H1 (cell line): ENCODE measurements at regions not wholly inside any gene's neighbourhood (a gene's known extent, or its start where the extent isn't known, plus 50 kb on each side); places are given as distances from the start of the nearest gene placed in this dataset.

Experiments used
- CTCF ChIA-PET: fragments of 300-600 bp; sonication (Branson Sonifier 250); formaldehyde crosslinking; loops from one replicate; lab custom pipeline; 2021; ENCODE audit not compliant: partially characterized antibody; lab: Charles Lee
- POLR2A ChIA-PET: fragments of 300-600 bp; sonication (Branson Sonifier 250); formaldehyde crosslinking; loops from one replicate; lab custom pipeline; 2021; ENCODE audit warnings: inconsistent platforms; ENCODE audit not compliant: partially characterized antibody; lab: Charles Lee
- DNase-seq, 2 experiments: peaks; one replicate each; pipeline versions ENCODE4 v3.0.0 to v3.0.0-alpha.2; 2010 to 2022; ENCODE audit warnings: low spot score in 2 of 2, low read depth in 1 of 2, mixed read lengths in 1 of 2
- FAIRE-seq: peaks from 2 replicates; lab custom pipeline; 2011; peaks lifted over from hg19 to GRCh38; lab: Jason Lieb, UNC
- H2AFZ ChIP-seq: 2 replicates; pipeline ENCODE4 v1.8.1; 2012; ENCODE audit warnings: low read length, inconsistent platforms
- H2AK5ac ChIP-seq: 2 replicates; pipeline ENCODE4 v1.6.1; 2013; ENCODE audit warnings: low read depth, low read length
- H2BK120ac ChIP-seq: replicated peaks from 2 replicates; pipeline ENCODE3; 2013; ENCODE audit warnings: low read depth, low read length, inconsistent platforms
- H2BK12ac ChIP-seq: 2 replicates; pipeline ENCODE4 v1.6.1; 2013; ENCODE audit warnings: low read depth, low read length
- H2BK15ac ChIP-seq: 2 replicates; pipeline ENCODE4 v1.6.1; 2013; ENCODE audit warnings: low read length
- H2BK20ac ChIP-seq: 2 replicates; pipeline ENCODE4 v1.6.1; 2013; ENCODE audit warnings: low read length
- H2BK5ac ChIP-seq: 2 replicates; pipeline ENCODE4 v1.6.1; 2013; ENCODE audit warnings: low read depth, low read length
- H3K14ac ChIP-seq: 2 replicates; pipeline ENCODE4 v1.6.1; 2013; ENCODE audit warnings: inconsistent platforms; ENCODE audit not compliant: insufficient read length
- H3K18ac ChIP-seq: 2 replicates; pipeline ENCODE4 v1.6.1; 2013; ENCODE audit warnings: low read length; ENCODE audit errors: extremely low read depth
- H3K23ac ChIP-seq: 2 replicates; pipeline ENCODE4 v1.6.1; 2013; ENCODE audit warnings: inconsistent platforms; ENCODE audit not compliant: insufficient read length
- H3K23me2 ChIP-seq: 2 replicates; pipeline ENCODE4 v1.6.1; 2013; ENCODE audit warnings: low read depth, low read length
- H3K27ac ChIP-seq: 2 replicates; pipeline ENCODE4 v1.6.1; 2011; ENCODE audit warnings: low read depth, low read length, inconsistent platforms
- H3K27me3 ChIP-seq, 4 experiments: replicated peaks in 1 of 4; 1 replicate in 1 of 4; 2 replicates in 3 of 4; pipeline versions ENCODE4 v1.6.1 to v1.8.1; 2011 to 2013; ENCODE audit warnings: low read length in 3 of 4, mild to moderate bottlenecking in 3 of 4, inconsistent platforms in 2 of 4, mixed read lengths in 2 of 4, moderate library complexity in 1 of 4; ENCODE audit not compliant: control insufficient read depth in 3 of 4, insufficient read depth in 3 of 4; ENCODE audit errors: extremely low read depth in 1 of 4
- H3K36me3 ChIP-seq, 4 experiments: 2 replicates each; pipeline versions ENCODE4 v1.6.1 to v1.8.1; 2011 to 2013; ENCODE audit warnings: mild to moderate bottlenecking in 4 of 4, low read length in 3 of 4, moderate library complexity in 2 of 4, control low read depth in 1 of 4, inconsistent platforms in 1 of 4; ENCODE audit not compliant: insufficient read depth in 4 of 4, control insufficient read depth in 2 of 4
- H3K4ac ChIP-seq: replicated peaks from 2 replicates; pipeline ENCODE3; 2013; ENCODE audit warnings: low read length, low read depth, mixed read lengths, inconsistent platforms; ENCODE audit not compliant: insufficient read length
- H3K4me1 ChIP-seq, 4 experiments: replicated peaks in 1 of 4; 1 replicate in 1 of 4; 2 replicates in 3 of 4; pipeline versions ENCODE4 v1.6.1 to v1.8.1; 2011 to 2013; ENCODE audit warnings: low read length in 3 of 4, inconsistent platforms in 2 of 4, mixed read lengths in 1 of 4; ENCODE audit not compliant: insufficient read depth in 4 of 4, control insufficient read depth in 3 of 4
- H3K4me2 ChIP-seq, 2 experiments: 2 replicates each; pipeline versions ENCODE4 v1.6.1 to v1.8.1; 2011 to 2013; ENCODE audit warnings: low read depth in 2 of 2, low read length in 2 of 2, control low read depth in 1 of 2, inconsistent platforms in 1 of 2, mild to moderate bottlenecking in 1 of 2; ENCODE audit not compliant: insufficient read depth in 1 of 2
- H3K4me3 ChIP-seq, 4 experiments: fragments of 200-600, 300-600 bp in 1 of 4; sonication (generic), shearing (Covaris generic), sonication (Bioruptor Twin) in 1 of 4; 2 replicates each; pipeline versions ENCODE4 v1.5.1 to v1.8.1; 2011 to 2016; ENCODE audit warnings: low read length in 4 of 4, low read depth in 3 of 4, control low read depth in 2 of 4, inconsistent platforms in 2 of 4, mild to moderate bottlenecking in 2 of 4, mixed read lengths in 1 of 4, moderate library complexity in 1 of 4; ENCODE audit not compliant: insufficient read depth in 2 of 4; ENCODE audit errors: extremely low read depth in 1 of 4
- H3K56ac ChIP-seq: replicated peaks from 2 replicates; pipeline ENCODE3; 2013; ENCODE audit warnings: low read depth, mild to moderate bottlenecking, mixed read lengths, low read length, inconsistent platforms; ENCODE audit not compliant: insufficient read length
- H3K79me1 ChIP-seq: 2 replicates; pipeline ENCODE4 v1.6.1; 2013; ENCODE audit warnings: low read depth, low read length, control low read depth
- H3K79me2 ChIP-seq, 2 experiments: 2 replicates each; pipeline versions ENCODE4 v1.6.1 to v1.8.1; 2012 to 2013; ENCODE audit warnings: low read length in 2 of 2, mild to moderate bottlenecking in 2 of 2, inconsistent platforms in 1 of 2; ENCODE audit not compliant: insufficient read depth in 2 of 2, control insufficient read depth in 1 of 2
- H3K9ac ChIP-seq, 4 experiments: replicated peaks in 1 of 4; 1 replicate in 1 of 4; 2 replicates in 3 of 4; pipeline versions ENCODE4 v1.6.1 to v1.8.1; 2011 to 2013; ENCODE audit warnings: low read depth in 3 of 4, low read length in 3 of 4, control low read depth in 2 of 4, mild to moderate bottlenecking in 2 of 4, moderate library complexity in 2 of 4, inconsistent platforms in 1 of 4; ENCODE audit errors: extremely low read depth in 1 of 4
- H3K9me3 ChIP-seq, 2 experiments: 2 replicates each; pipeline versions ENCODE4 v1.6.1 to v1.8.1; 2012 to 2013; ENCODE audit warnings: mild to moderate bottlenecking in 2 of 2, moderate library complexity in 2 of 2, control low read depth in 1 of 2, inconsistent platforms in 1 of 2, low read depth in 1 of 2, low read length in 1 of 2, mixed read lengths in 1 of 2; ENCODE audit not compliant: insufficient read depth in 2 of 2
- H4K20me1 ChIP-seq, 2 experiments: replicated peaks in 1 of 2; 2 replicates each; pipeline versions ENCODE3 to v1.8.1; 2011 to 2013; ENCODE audit warnings: inconsistent platforms in 2 of 2, low read length in 2 of 2, mild to moderate bottlenecking in 1 of 2; ENCODE audit not compliant: insufficient read depth in 2 of 2, control insufficient read depth in 1 of 2
- H4K5ac ChIP-seq: 2 replicates; pipeline ENCODE4 v1.6.1; 2013; ENCODE audit warnings: low read length, low read depth, mixed read lengths, inconsistent platforms; ENCODE audit not compliant: insufficient read length
- H4K8ac ChIP-seq: 2 replicates; pipeline ENCODE4 v1.8.0; 2013; ENCODE audit warnings: mild to moderate bottlenecking, moderate library complexity, low read length, inconsistent platforms; ENCODE audit not compliant: insufficient read depth; ENCODE audit errors: extremely low read depth
- H4K91ac ChIP-seq: replicated peaks from 2 replicates; pipeline ENCODE3; 2013; ENCODE audit warnings: low read length, mixed read lengths, inconsistent platforms; ENCODE audit not compliant: insufficient read length
- CHD1 ChIP-seq: IDR thresholded peaks from 2 replicates; pipeline ENCODE4 v1.6.1; 2012; ENCODE audit warnings: low read depth, low read length, improper control_type of control experiment
- EGR1 ChIP-seq: IDR thresholded peaks from 2 replicates; pipeline ENCODE4 v1.6.1; 2011; ENCODE audit warnings: low read depth, low read length, borderline replicate concordance
- JUND ChIP-seq: IDR thresholded peaks from 2 replicates; pipeline ENCODE4 v1.6.1; 2011; ENCODE audit warnings: mild to moderate bottlenecking, improper control_type of control experiment, low read length
- KDM4A ChIP-seq: IDR thresholded peaks from one replicate; pipeline ENCODE4 v1.7.1; 2012; ENCODE audit warnings: low read depth, mild to moderate bottlenecking, moderate library complexity, low read length, inconsistent platforms; ENCODE audit not compliant: severe bottlenecking
- POU5F1 ChIP-seq: IDR thresholded peaks from 2 replicates; pipeline ENCODE4 v1.6.1; 2011; ENCODE audit warnings: low read depth, mild to moderate bottlenecking, low read length, moderate library complexity
- RXRA ChIP-seq: IDR thresholded peaks from 2 replicates; pipeline ENCODE4 v1.6.1; 2011; ENCODE audit warnings: low read depth, mild to moderate bottlenecking, low read length, moderate library complexity; ENCODE audit not compliant: insufficient read depth
- TBP ChIP-seq: IDR thresholded peaks from 2 replicates; pipeline ENCODE4 v1.6.1; 2011; ENCODE audit warnings: low read depth, low read length, improper control_type of control experiment
- WGBS, 2 experiments: shearing (Covaris generic) in 1 of 2; methylation state at CpG; one replicate each; pipeline versions ENCODE4 v1.1.6 to v1.1.7; 2013 to 2015; ENCODE audit warnings: low lambda C conversion rate in 2 of 2, mixed read lengths in 2 of 2, inconsistent platforms in 1 of 2, low coverage in 1 of 2, missing lambda C conversion rate in 1 of 2; ENCODE audit not compliant: insufficient replicate concordance in 2 of 2, insufficient coverage in 1 of 2, insufficient read length in 1 of 2; ENCODE audit errors: extremely low coverage in 1 of 2, missing lambda C conversion rate in 1 of 2; 5-methylcytosine and 5-hydroxymethylcytosine counted together

- H3K14ac ChIP-seq = no peak overlapping the region
- H4K5ac ChIP-seq = no peak overlapping the region
- H3K18ac ChIP-seq = no peak overlapping the region
- DNase-seq (no peak), FAIRE-seq (no peak)
- no peaks in the 10 kb centered on the region for H3K79me1 ChIP-seq
- no peak overlapping the region for H2BK12ac ChIP-seq
- H3K9me3 ChIP-seq = no peaks in the 10 kb centered on the region
- no peaks in the 10 kb centered on the region for H3K23me2 ChIP-seq
- 58% methylated on average over 3 of the region's 3 CpGs; no CpG with 5 or more reads in 1 of the 2 experiments for WGBS, 2 experiments
- H2BK20ac ChIP-seq = no peak overlapping the region
- H3K23ac ChIP-seq = no peak overlapping the region
- no peak overlapping the region for H3K4me2 ChIP-seq
- no peak overlapping the region for H2BK15ac ChIP-seq
- POLR2A ChIA-PET = no interaction called here
- H2BK5ac ChIP-seq = no peak overlapping the region
- no peak overlapping the region for H3K4me3 ChIP-seq
- H3K36me3 ChIP-seq = no peaks in the 10 kb centered on the region
- no peak overlapping the region for H4K8ac ChIP-seq
- H3K9ac ChIP-seq = no peak overlapping the region
- no peaks in the 10 kb centered on the region; a peak in 1 of 7 replicates for H3K27me3 ChIP-seq
- H3K4ac ChIP-seq = peak overlapping the region; percentile 49
- no peak overlapping the region for H2BK120ac ChIP-seq
- H2AK5ac ChIP-seq = no peak overlapping the region
- H3K79me2 ChIP-seq = no peaks in the 10 kb centered on the region
- no peak overlapping the region for H3K27ac ChIP-seq
- no peak overlapping the region for H4K91ac ChIP-seq
- no peak overlapping the region for H3K56ac ChIP-seq
- CTCF ChIA-PET = interaction anchor here (1.0 kb wide), 1 partner anchor 124 kb away, joined by 5 read pairs; no protein-coding TSS in a partner anchor
- H3K4me1 ChIP-seq = no peaks in the 10 kb centered on the region
- H2AFZ ChIP-seq = no peak overlapping the region
- no peaks in the 10 kb centered on the region for H4K20me1 ChIP-seq
- no peak for TF ChIP-seq CHD1
- TF ChIP-seq EGR1 = no peak
- TF ChIP-seq POU5F1 = no peak
- TF ChIP-seq KDM4A = no peak
- TF ChIP-seq JUND = no peak
- no peak for TF ChIP-seq RXRA
- TF ChIP-seq TBP = no peak
Measured at GRCh38 chr11:57937431-57937830, 86.2 kb upstream of the OR9Q1 start.
